ENCODE measurements at regions not wholly inside any gene's neighbourhood (a gene's known extent, or its start where the extent isn't known, plus 50 kb on each side); places are given as distances from the start of the nearest gene placed in this dataset.
"Not testable (repeated sequence)": the region's sequence is repeated elsewhere in the genome, so short reads cannot be mapped to it uniquely, and the experiment has no call there.

DNA sequence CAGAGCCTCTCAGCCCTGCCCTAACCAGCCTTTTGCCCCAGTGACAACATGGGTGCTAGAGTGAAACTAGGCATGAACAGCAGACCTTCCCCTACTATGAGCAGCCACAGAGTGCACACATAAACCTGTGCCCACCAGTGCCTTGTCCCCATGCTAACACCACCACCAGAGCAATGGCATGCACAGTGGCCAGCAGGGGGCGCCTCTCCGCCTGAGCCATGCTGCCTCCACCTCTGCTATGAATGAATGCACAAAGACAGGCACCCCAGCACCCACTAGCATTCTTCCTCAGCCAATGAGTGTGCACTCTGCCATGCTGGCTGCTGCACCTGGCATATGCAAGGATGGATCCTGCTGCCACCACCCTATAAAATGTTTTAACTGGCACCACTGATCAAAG, 286.9 kb upstream of the FGF16 start:
- H3K4me1 ChIP-seq (ENCODE audit: insufficient read depth, low read length), result no peaks in the 10 kb centered on the region
- no peaks in the 10 kb centered on the region for H3K27me3 ChIP-seq (ENCODE audit: insufficient read depth, low read length)
- H3K36me3 ChIP-seq (ENCODE audit: insufficient read depth, low read length), result no peaks in the 10 kb centered on the region
- H3K9ac ChIP-seq (ENCODE audit: low read depth, low read length), result no peak overlapping the region
- H3K9me3 ChIP-seq (ENCODE audit: insufficient read depth, low read depth, low read length), result no peaks in the 10 kb centered on the region
- no peak overlapping the region for H3K4me3 ChIP-seq (ENCODE audit: low read length)
- no peak overlapping the region for H3K27ac ChIP-seq (ENCODE audit: low read depth, low read length)
- 20% methylated on average over 2 of the region's 2 CpGs for WGBS

GRCh38 chrX:77162777-77163176, 284.4 kb upstream of the FGF16 start:
- no peak overlapping the region for H3K27ac ChIP-seq (ENCODE audit: low read depth, low read length)

GRCh38 chrX:77167993-77168392, 279.2 kb upstream of the FGF16 start:
- Histone ChIP-seq H3K4me1 (ENCODE audit: insufficient read depth, low read length) (no peaks in the 10 kb centered on the region), H3K36me3 (ENCODE audit: insufficient read depth, low read length) (no peaks in the 10 kb centered on the region), H3K4me3 (ENCODE audit: low read length) (no peak overlapping the region), H3K9ac (ENCODE audit: low read depth, low read length) (no peak overlapping the region), H3K27me3 (ENCODE audit: insufficient read depth, low read length) (no peaks in the 10 kb centered on the region), H3K27ac (ENCODE audit: low read depth, low read length) (no peak overlapping the region), H3K9me3 (ENCODE audit: insufficient read depth, low read depth, low read length) (no peaks in the 10 kb centered on the region)
- WGBS, result 90% methylated on average over 1 of the region's 1 CpG

More at GRCh38 chrX:77162777-77163176, 284.4 kb upstream of the FGF16 start:
- WGBS, result no CpG with 5 or more reads among the region's 1 CpG
- no peaks in the 10 kb centered on the region for H3K9me3 ChIP-seq (ENCODE audit: insufficient read depth, low read depth, low read length)
- no peak overlapping the region for H3K9ac ChIP-seq (ENCODE audit: low read depth, low read length)
- no peaks in the 10 kb centered on the region for H3K27me3 ChIP-seq (ENCODE audit: insufficient read depth, low read length)
- no peaks in the 10 kb centered on the region for H3K36me3 ChIP-seq (ENCODE audit: insufficient read depth, low read length)
- no peak overlapping the region for H3K4me3 ChIP-seq (ENCODE audit: low read length)
- no peaks in the 10 kb centered on the region for H3K4me1 ChIP-seq (ENCODE audit: insufficient read depth, low read length)

GRCh38 chrX:77174680-77175519, 272.3 kb upstream of the FGF16 start:
- WGBS, result 72% methylated on average over 2 of the region's 2 CpGs
- Histone ChIP-seq H3K27me3 (ENCODE audit: insufficient read depth, low read length) (no peaks in the 10 kb centered on the region), H3K27ac (ENCODE audit: low read depth, low read length) (no peak overlapping the region), H3K36me3 (ENCODE audit: insufficient read depth, low read length) (no peaks in the 10 kb centered on the region), H3K4me1 (ENCODE audit: insufficient read depth, low read length) (no peaks in the 10 kb centered on the region), H3K9ac (ENCODE audit: low read depth, low read length) (no peak overlapping the region), H3K4me3 (ENCODE audit: low read length) (no peak overlapping the region), H3K9me3 (ENCODE audit: insufficient read depth, low read depth, low read length) (no peaks in the 10 kb centered on the region)

DNA sequence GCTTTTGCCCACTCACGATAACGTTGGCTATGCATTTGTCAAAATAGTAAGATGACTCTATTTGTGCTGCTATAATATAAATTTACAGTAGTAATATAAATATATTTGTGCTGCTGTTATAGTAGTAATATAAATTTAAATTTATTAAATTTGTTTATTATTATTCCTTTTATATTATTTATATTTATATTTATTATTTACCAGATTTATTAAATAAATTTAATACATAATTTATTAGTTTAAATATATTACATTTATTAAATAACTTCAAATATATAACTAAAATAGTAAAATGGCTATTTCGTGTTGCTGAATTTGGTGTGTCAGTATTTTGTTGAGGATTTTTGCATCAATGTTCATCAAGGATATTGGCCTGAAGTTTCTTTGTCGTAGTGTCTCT, 246.5 kb upstream of the FGF16 start:
- H3K27me3 ChIP-seq (ENCODE audit: insufficient read depth, low read length), result no peaks in the 10 kb centered on the region
- WGBS, result 82% methylated on average over 2 of the region's 4 CpGs
- H3K36me3 ChIP-seq (ENCODE audit: insufficient read depth, low read length), result no peaks in the 10 kb centered on the region
- no peak overlapping the region for H3K4me3 ChIP-seq (ENCODE audit: low read length)
- no peak overlapping the region for H3K9ac ChIP-seq (ENCODE audit: low read depth, low read length)
- no peaks in the 10 kb centered on the region for H3K9me3 ChIP-seq (ENCODE audit: insufficient read depth, low read depth, low read length)
- H3K27ac ChIP-seq (ENCODE audit: low read depth, low read length), result no peak overlapping the region
- no peaks in the 10 kb centered on the region for H3K4me1 ChIP-seq (ENCODE audit: insufficient read depth, low read length)

GRCh38 chrX:77223046-77223445, 224.1 kb upstream of the FGF16 start:
- H3K4me3 ChIP-seq (ENCODE audit: low read length), result no peak overlapping the region
- H3K4me1 ChIP-seq (ENCODE audit: insufficient read depth, low read length), result no peaks in the 10 kb centered on the region
- 9% methylated on average over 5 of the region's 8 CpGs for WGBS
- no peak overlapping the region for H3K9ac ChIP-seq (ENCODE audit: low read depth, low read length)
- H3K9me3 ChIP-seq (ENCODE audit: insufficient read depth, low read depth, low read length), result no peaks in the 10 kb centered on the region
- no peaks in the 10 kb centered on the region for H3K36me3 ChIP-seq (ENCODE audit: insufficient read depth, low read length)
- H3K27me3 ChIP-seq (ENCODE audit: insufficient read depth, low read length), result 0 out of 2 replicates have a peak, but pooled peaks cover 2% of the 10 kb centered on the region
- no peak overlapping the region for H3K27ac ChIP-seq (ENCODE audit: low read depth, low read length)

GRCh38 chrX:77264490-77264889, 182.7 kb upstream of the FGF16 start:
- no peak overlapping the region for H3K9ac ChIP-seq (ENCODE audit: low read depth, low read length)
- no peaks in the 10 kb centered on the region for H3K4me1 ChIP-seq (ENCODE audit: insufficient read depth, low read length)
- H3K9me3 ChIP-seq (ENCODE audit: insufficient read depth, low read depth, low read length), result peaks cover 23% of the 10 kb centered on the region
- H3K4me3 ChIP-seq (ENCODE audit: low read length), result no peak overlapping the region
- H3K27ac ChIP-seq (ENCODE audit: low read depth, low read length), result no peak overlapping the region
- H3K27me3 ChIP-seq (ENCODE audit: insufficient read depth, low read length), result no peaks in the 10 kb centered on the region
- no peaks in the 10 kb centered on the region for H3K36me3 ChIP-seq (ENCODE audit: insufficient read depth, low read length)
- WGBS, result 69% methylated on average over 2 of the region's 2 CpGs

DNA sequence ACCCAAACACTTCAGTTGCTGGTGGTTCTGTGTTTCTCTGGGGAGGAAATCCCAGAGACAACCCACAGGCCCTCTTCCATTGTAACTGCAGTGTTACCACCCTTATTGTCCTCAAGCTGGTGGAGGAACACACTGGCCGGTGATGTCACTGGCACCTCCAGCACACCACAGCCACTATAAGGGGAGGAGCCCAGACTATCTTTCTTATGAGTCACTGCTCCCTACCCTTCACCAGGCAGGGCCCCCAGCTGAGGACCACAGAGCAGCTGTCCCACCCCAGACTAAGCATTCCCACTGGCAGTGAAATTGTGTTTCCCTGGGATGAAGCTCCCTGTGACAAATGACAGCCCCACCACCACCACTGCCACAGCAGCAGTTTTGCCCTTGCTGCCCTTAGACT, 171.8 kb upstream of the FGF16 start:
- no peaks in the 10 kb centered on the region for H3K27me3 ChIP-seq (ENCODE audit: insufficient read depth, low read length)
- H3K4me3 ChIP-seq (ENCODE audit: low read length), result no peak overlapping the region
- H3K9ac ChIP-seq (ENCODE audit: low read depth, low read length), result no peak overlapping the region
- 80% methylated on average over 1 of the region's 1 CpG for WGBS
- H3K4me1 ChIP-seq (ENCODE audit: insufficient read depth, low read length), result no peaks in the 10 kb centered on the region
- peaks cover under 1% of the 10 kb centered on the region; the same call in 1 of the 2 replicates for H3K9me3 ChIP-seq (ENCODE audit: insufficient read depth, low read depth, low read length)
- H3K27ac ChIP-seq (ENCODE audit: low read depth, low read length), result no peak overlapping the region
- H3K36me3 ChIP-seq (ENCODE audit: insufficient read depth, low read length), result no peaks in the 10 kb centered on the region

- peaks cover 10% of the 10 kb centered on the region for H3K9me3 ChIP-seq (ENCODE audit: insufficient read depth, low read depth, low read length)
- no peaks in the 10 kb centered on the region for H3K27me3 ChIP-seq (ENCODE audit: insufficient read depth, low read length)
- no peak overlapping the region for H3K27ac ChIP-seq (ENCODE audit: low read depth, low read length)
- no peaks in the 10 kb centered on the region for H3K36me3 ChIP-seq (ENCODE audit: insufficient read depth, low read length)
- no peak overlapping the region for H3K4me3 ChIP-seq (ENCODE audit: low read length)
- H3K4me1 ChIP-seq (ENCODE audit: insufficient read depth, low read length), result no peaks in the 10 kb centered on the region
- WGBS, result 48% methylated on average over 1 of the region's 1 CpG
- H3K9ac ChIP-seq (ENCODE audit: low read depth, low read length), result no peak overlapping the region
Observed at GRCh38 chrX:77276742-77277141, 170.4 kb upstream of the FGF16 start.

- WGBS, result 84% methylated on average over 1 of the region's 2 CpGs
- Histone ChIP-seq H3K9me3 (ENCODE audit: insufficient read depth, low read depth, low read length) (peaks cover 12% of the 10 kb centered on the region), H3K27me3 (ENCODE audit: insufficient read depth, low read length) (no peaks in the 10 kb centered on the region), H3K4me1 (ENCODE audit: insufficient read depth, low read length) (no peaks in the 10 kb centered on the region), H3K36me3 (ENCODE audit: insufficient read depth, low read length) (no peaks in the 10 kb centered on the region), H3K9ac (ENCODE audit: low read depth, low read length) (no peak overlapping the region), H3K27ac (ENCODE audit: low read depth, low read length) (no peak overlapping the region), H3K4me3 (ENCODE audit: low read length) (no peak overlapping the region)
Observed at GRCh38 chrX:77277911-77278310, 169.3 kb upstream of the FGF16 start.

DNA sequence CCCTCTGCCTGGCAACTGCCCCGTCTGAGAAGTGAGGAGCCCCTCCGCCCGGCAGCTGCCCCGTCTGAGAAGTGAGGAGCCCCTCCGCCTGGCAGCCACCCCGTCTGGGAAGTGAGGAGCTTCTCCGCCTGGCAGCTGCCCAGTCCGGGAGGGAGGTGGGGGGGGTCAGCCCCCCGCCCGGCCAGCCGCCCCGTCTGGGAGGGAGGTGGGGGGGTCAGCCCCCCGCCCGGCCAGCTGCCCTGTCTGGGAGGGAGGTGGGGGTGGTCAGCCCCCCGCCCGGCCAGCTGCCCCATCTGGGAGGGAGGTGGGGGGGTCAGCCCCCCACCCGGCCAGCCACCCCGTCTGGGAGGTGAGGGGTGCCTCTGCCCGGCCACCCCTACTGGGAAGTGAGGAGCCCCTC, 167.8 kb upstream of the FGF16 start:
- peaks cover 12% of the 10 kb centered on the region for H3K9me3 ChIP-seq (ENCODE audit: insufficient read depth, low read depth, low read length)
- WGBS, result 98% methylated on average over 7 of the region's 19 CpGs

More for the DNA sequence above, 167.8 kb upstream of the FGF16 start:
- H3K36me3 ChIP-seq (ENCODE audit: insufficient read depth, low read length); H3K4me1 ChIP-seq (ENCODE audit: insufficient read depth, low read length); H3K27ac ChIP-seq (ENCODE audit: low read depth, low read length); H3K9ac ChIP-seq (ENCODE audit: low read depth, low read length); H3K4me3 ChIP-seq (ENCODE audit: low read length); H3K27me3 ChIP-seq (ENCODE audit: insufficient read depth, low read length): not testable (repeated sequence)
